DOHH2 (cell line): ENCODE measurements at regions not wholly inside any gene's neighbourhood (a gene's known extent, or its start where the extent isn't known, plus 50 kb on each side); places are given as distances from the start of the nearest gene placed in this dataset.

Experiments used
- H3F3A ChIP-seq: fragments of 200-600 bp; sonication (generic), shearing (Covaris generic); 2 replicates; pipeline ENCODE4 v1.6.0; 2016; ENCODE audit warnings: antibody characterized with exemption, mild to moderate bottlenecking; ENCODE audit not compliant: control insufficient read depth, insufficient read depth
- H3K27ac ChIP-seq: fragments of 200-600 bp; sonication (generic); 2 replicates; pipeline ENCODE4 v1.5.1; 2014; ENCODE audit warnings: low read depth, mild to moderate bottlenecking, low read length, moderate library complexity
- H3K27me3 ChIP-seq: fragments of 200-600 bp; sonication (generic); 2 replicates; pipeline ENCODE4 v1.6.1; 2014; ENCODE audit warnings: mild to moderate bottlenecking, low read length, mixed read lengths; ENCODE audit not compliant: control insufficient read depth
- H3K36me3 ChIP-seq: fragments of 200-600 bp; sonication (generic); 2 replicates; pipeline ENCODE4 v1.6.1; 2014; ENCODE audit warnings: mild to moderate bottlenecking, low read length, moderate library complexity, mixed read lengths; ENCODE audit not compliant: control insufficient read depth
- H3K4me1 ChIP-seq: fragments of 200-600 bp; sonication (generic); 2 replicates; pipeline ENCODE4 v1.6.1; 2014; ENCODE audit warnings: mild to moderate bottlenecking, low read length, mixed read lengths; ENCODE audit not compliant: control insufficient read depth
- H3K4me2 ChIP-seq: fragments of 200-600 bp; sonication (generic); 2 replicates; pipeline ENCODE4 v1.6.0; 2014; ENCODE audit warnings: mild to moderate bottlenecking, low read length, moderate library complexity
- H3K4me3 ChIP-seq: fragments of 200-600 bp; sonication (generic); 2 replicates; pipeline ENCODE4 v1.5.1; 2014; ENCODE audit warnings: mild to moderate bottlenecking, low read length, mixed read lengths
- H3K79me2 ChIP-seq: fragments of 200-600 bp; sonication (generic); 2 replicates; pipeline ENCODE4 v1.6.1; 2014; ENCODE audit warnings: mild to moderate bottlenecking, low read length, mixed read lengths; ENCODE audit not compliant: control insufficient read depth
- H3K9me2 ChIP-seq: fragments of 200-600 bp; sonication (generic); replicated peaks from 2 replicates; pipeline ENCODE4 v1.6.1; 2014; ENCODE audit warnings: mild to moderate bottlenecking, low read length, mixed read lengths; ENCODE audit not compliant: control insufficient read depth
- H3K9me3 ChIP-seq: fragments of 200-600 bp; sonication (generic); 2 replicates; pipeline ENCODE4 v1.6.1; 2014; ENCODE audit warnings: antibody characterized with exemption, low read length, mixed read lengths; ENCODE audit not compliant: control insufficient read depth, insufficient read depth
- H4K20me1 ChIP-seq: fragments of 200-600 bp; sonication (generic); 2 replicates; pipeline ENCODE4 v1.6.0; 2014; ENCODE audit warnings: low read depth, mild to moderate bottlenecking, antibody characterized with exemption, low read length, moderate library complexity; ENCODE audit not compliant: control insufficient read depth, insufficient read depth
- CTCF ChIP-seq: fragments of 200-600 bp; sonication (generic); IDR thresholded peaks from one replicate; pipeline ENCODE4 v1.5.1; 2014; ENCODE audit warnings: antibody characterized with exemption, mild to moderate bottlenecking, low read depth, low read length; ENCODE audit not compliant: poor library complexity, severe bottlenecking
- EZH2phosphoT487 ChIP-seq: fragments of 200-600 bp; sonication (generic); IDR thresholded peaks from 2 replicates; pipeline ENCODE4 v1.6.1; 2017; ENCODE audit warnings: borderline replicate concordance, mild to moderate bottlenecking, antibody characterized with exemption, low read length, moderate library complexity, mixed read lengths

DNA sequence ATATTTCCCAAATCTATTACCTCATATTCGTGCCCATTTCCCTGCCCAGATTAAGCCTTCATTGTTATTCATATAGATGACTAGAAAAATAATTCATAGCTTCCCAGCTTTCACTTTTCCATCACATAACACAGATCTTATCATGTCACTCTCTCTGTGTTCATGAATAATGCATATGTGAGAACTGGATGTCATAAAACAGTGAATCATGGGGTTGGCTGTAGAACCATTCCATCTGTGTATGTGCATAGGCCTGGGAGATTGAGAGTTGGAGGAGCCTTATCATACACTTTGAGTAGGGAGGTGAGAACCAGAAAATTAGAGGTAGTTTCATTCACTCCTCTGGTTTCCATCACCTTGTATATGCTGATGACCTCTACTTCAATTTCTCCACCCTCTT, 73.9 kb upstream of the RANBP6 start:
- Histone ChIP-seq H3F3A (no peaks in the 10 kb centered on the region), H3K36me3 (no peaks in the 10 kb centered on the region), H3K4me2 (no peak overlapping the region), H3K9me3 (no peaks in the 10 kb centered on the region), H3K79me2 (no peaks in the 10 kb centered on the region), H3K4me1 (no peaks in the 10 kb centered on the region), H3K27me3 (no peaks in the 10 kb centered on the region), H3K4me3 (no peak overlapping the region), H3K27ac (no peak overlapping the region), H3K9me2 (no peaks in the 10 kb centered on the region), H4K20me1 (no peaks in the 10 kb centered on the region)
- no peak for TF ChIP-seq CTCF
- no peak for TF ChIP-seq EZH2phosphoT487

DNA sequence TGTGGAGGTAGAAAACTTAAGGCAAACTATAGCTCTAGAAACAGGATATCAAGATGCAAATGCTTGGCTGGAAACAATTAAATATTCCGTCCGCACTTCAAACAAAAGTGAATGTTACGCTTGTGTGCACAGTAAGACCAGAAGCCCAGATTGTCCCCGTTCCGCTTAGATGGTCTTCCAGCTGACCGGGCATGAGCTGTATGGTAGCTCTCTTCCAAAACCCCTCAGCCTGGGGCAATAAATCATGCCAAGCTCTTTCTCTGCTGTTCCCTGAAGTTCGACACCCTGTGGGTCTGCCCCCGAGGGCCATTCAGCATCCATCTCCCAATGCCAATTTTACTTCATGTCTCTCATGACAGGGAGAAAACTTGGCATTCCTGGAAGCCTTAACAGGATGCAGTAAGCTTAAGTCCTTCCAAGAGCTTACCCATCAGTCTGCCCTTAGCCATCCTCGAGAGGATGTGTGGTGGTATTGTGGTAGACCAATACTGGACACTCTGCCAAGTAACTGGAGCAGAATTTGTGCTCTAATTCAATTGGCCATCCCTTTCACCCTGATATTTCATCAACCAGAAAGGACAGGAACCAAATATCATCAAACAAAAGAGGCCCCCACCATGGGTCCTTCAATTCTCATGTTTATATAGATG, 70.7 kb upstream of the RANBP6 start:
- Histone ChIP-seq H3K36me3 (no peaks in the 10 kb centered on the region), H3K79me2 (no peaks in the 10 kb centered on the region), H3F3A (no peaks in the 10 kb centered on the region), H3K4me1 (no peaks in the 10 kb centered on the region), H3K4me2 (no peak overlapping the region), H3K9me2 (no peaks in the 10 kb centered on the region), H3K27me3 (no peaks in the 10 kb centered on the region), H3K27ac (no peak overlapping the region), H4K20me1 (no peaks in the 10 kb centered on the region), H3K9me3 (no peaks in the 10 kb centered on the region), H3K4me3 (no peak overlapping the region)
- TF ChIP-seq CTCF (no peak), EZH2phosphoT487 (no peak)

GRCh38 chr9:6080154-6080716, 64.8 kb upstream of the RANBP6 start:
- no peaks in the 10 kb centered on the region for H3K36me3 ChIP-seq
- H3K79me2 ChIP-seq: no peaks in the 10 kb centered on the region
- H3F3A ChIP-seq: no peaks in the 10 kb centered on the region
- peaks cover 14% of the 10 kb centered on the region for H3K4me1 ChIP-seq
- H4K20me1 ChIP-seq: no peaks in the 10 kb centered on the region
- TF ChIP-seq EZH2phosphoT487: no peak
- TF ChIP-seq CTCF: no peak
- H3K27me3 ChIP-seq: no peaks in the 10 kb centered on the region
- H3K27ac ChIP-seq: no peak overlapping the region
- no peaks in the 10 kb centered on the region for H3K9me3 ChIP-seq
- H3K9me2 ChIP-seq: no peaks in the 10 kb centered on the region
- H3K4me3 ChIP-seq: peak overlapping the region; percentile 74
- peak overlapping the region; percentile 83 for H3K4me2 ChIP-seq
